A549 (cell line): ENCODE measurements at regions not wholly inside any gene's neighbourhood (a gene's known extent, or its start where the extent isn't known, plus 50 kb on each side); places are given as distances from the start of the nearest gene placed in this dataset.

Source experiments
- ATAC-seq, 2 experiments: fragments of 200-7000 bp in 1 of 2; fragments of >200 bp in 1 of 2; cut with Nextera tagmentation in 1 of 2; cut with Tn5 transposase in 1 of 2; 3 replicates each; pipeline versions ENCODE4 v1.8.0 to v1.9.1; 2018 to 2020; ENCODE audit warnings: mild to moderate bottlenecking in 1 of 2, moderate library complexity in 1 of 2
- CTCF ChIA-PET: fragments of 300-600 bp; sonication (Branson Sonifier 250); formaldehyde crosslinking; extraction: SDS; loops from one replicate; lab custom pipeline; 2021; ENCODE audit warnings: antibody characterized with exemption, inconsistent platforms; lab: Yijun Ruan, JAX
- POLR2A ChIA-PET: fragments of 350-600 bp; formaldehyde crosslinking; extraction: SDS; loops from one replicate; lab custom pipeline; 2021; ENCODE audit warnings: antibody characterized with exemption, inconsistent platforms; lab: Yijun Ruan, JAX
- DNase-seq, 2 experiments: peaks; one replicate each; pipeline versions ENCODE4 v3.0.0 to v3.0.0-alpha.2; 2011 to 2016; ENCODE audit warnings: low read depth in 1 of 2, low spot score in 1 of 2
- FAIRE-seq: peaks from 2 replicates; lab custom pipeline; 2011; peaks lifted over from hg19 to GRCh38; lab: Jason Lieb, UNC
- H3K27ac ChIP-seq, 2 experiments: fragments of >200 bp; sonication (Bioruptor Twin); formaldehyde crosslinking; 3 replicates each; pipeline ENCODE4 v1.5.1; 2016 to 2017
- H3K4me1 ChIP-seq: fragments of >200 bp; sonication (Bioruptor Twin); formaldehyde crosslinking; 3 replicates; pipeline ENCODE4 v1.6.1; 2016
- H3K4me2 ChIP-seq: fragments of >200 bp; sonication (Bioruptor Twin); formaldehyde crosslinking; 3 replicates; pipeline ENCODE4 v1.6.1; 2016
- H3K4me3 ChIP-seq: fragments of >200 bp; sonication (Bioruptor Twin); formaldehyde crosslinking; 3 replicates; pipeline ENCODE4 v1.5.1; 2016
- H3K9me3 ChIP-seq: fragments of >200 bp; sonication (Bioruptor Twin); formaldehyde crosslinking; 3 replicates; pipeline ENCODE4 v1.6.1; 2016
- CHD2 ChIP-seq: fragments of 150-350 bp; IDR thresholded peaks from 2 replicates; pipeline ENCODE4 v1.6.1; 2014; ENCODE audit warnings: low read length; ENCODE audit not compliant: partially characterized antibody
- EHMT2 ChIP-seq: fragments of 200-600 bp; sonication (generic); IDR thresholded peaks from 2 replicates; pipeline ENCODE4 v1.6.1; 2016; ENCODE audit warnings: antibody characterized with exemption, low read depth, mild to moderate bottlenecking, moderate library complexity
- FOSL2 ChIP-seq, 2 experiments: fragments of 450-650 bp in 1 of 2; fragments of >200 bp in 1 of 2; sonication (Bioruptor Twin) in 1 of 2; formaldehyde crosslinking; IDR thresholded peaks; 2 replicates each; pipeline versions ENCODE4 v1.5.0 to v1.6.1; 2016 to 2020; ENCODE audit warnings: mild to moderate bottlenecking in 1 of 2, moderate library complexity in 1 of 2
- HOXA7 ChIP-seq: fragments of 250-450 bp; sonication (Bioruptor Pico); IDR thresholded peaks from 2 replicates; pipeline ENCODE4 v1.5.0; 2020; ENCODE audit warnings: mild to moderate bottlenecking, moderate library complexity
- KDM1A ChIP-seq: fragments of 200-600 bp; sonication (generic); IDR thresholded peaks from 2 replicates; pipeline ENCODE4 v1.6.1; 2016; ENCODE audit warnings: low read depth, mild to moderate bottlenecking
- KDM5A ChIP-seq: fragments of 200-600 bp; sonication (generic); IDR thresholded peaks from 2 replicates; pipeline ENCODE4 v1.6.1; 2016; ENCODE audit warnings: antibody characterized with exemption, mild to moderate bottlenecking
- MAFK ChIP-seq: fragments of 450-650 bp; IDR thresholded peaks from 2 replicates; pipeline ENCODE4 v1.6.1; 2014; ENCODE audit not compliant: partially characterized antibody
- MAZ ChIP-seq: fragments of 150-350 bp; IDR thresholded peaks from 2 replicates; pipeline ENCODE4 v1.6.1; 2014; ENCODE audit warnings: antibody characterized with exemption, low read depth, low read length, borderline replicate concordance
- MYC ChIP-seq: IDR thresholded peaks from 2 replicates; pipeline ENCODE4 v1.6.1; 2012; ENCODE audit warnings: mild to moderate bottlenecking, inconsistent platforms, low read length, improper control_type of control experiment, borderline replicate concordance
- NPAS2 ChIP-seq: fragments of 250-450 bp; sonication (Bioruptor Pico); IDR thresholded peaks from 2 replicates; pipeline ENCODE4 v1.8.0; 2022; ENCODE audit warnings: mild to moderate bottlenecking, moderate library complexity, borderline replicate concordance
- RAD21 ChIP-seq, 2 experiments: fragments of >200 bp in 1 of 2; sonication (Bioruptor Twin) in 1 of 2; formaldehyde crosslinking in 1 of 2; IDR thresholded peaks in 1 of 2; conservative IDR thresholded peaks in 1 of 2; 2 replicates in 1 of 2; 3 replicates in 1 of 2; pipeline ENCODE4 v1.6.1; 2012 to 2018; ENCODE audit warnings: inconsistent platforms in 1 of 2
- SREBF2 ChIP-seq: fragments of 450-650 bp; IDR thresholded peaks from 2 replicates; pipeline ENCODE4 v1.6.1; 2014; ENCODE audit warnings: mild to moderate bottlenecking, moderate library complexity
- ZFP36 ChIP-seq: fragments of 450-650 bp; IDR thresholded peaks from 2 replicates; pipeline ENCODE4 v1.6.1; 2014; ENCODE audit warnings: borderline replicate concordance; ENCODE audit not compliant: partially characterized antibody
- WGBS: methylation state at CpG from one replicate; pipeline ENCODE4 v1.1.6; 2017; ENCODE audit errors: missing lambda C conversion rate; 5-methylcytosine and 5-hydroxymethylcytosine counted together
- TF ChIP-seq, protein P1 (sequence below): fragments of 250-450 bp; sonication (Bioruptor Pico); IDR thresholded peaks from 2 replicates; pipeline ENCODE4 v1.5.0; 2020; ENCODE audit warnings: low read depth, mild to moderate bottlenecking, moderate library complexity
- TF ChIP-seq, protein P2 (sequence below): IDR thresholded peaks from 2 replicates; pipeline ENCODE4 v1.6.1; 2012
- TF ChIP-seq, protein P3 (sequence below): fragments of >200 bp; sonication (Bioruptor Twin); formaldehyde crosslinking; IDR thresholded peaks from 2 replicates; pipeline ENCODE4 v1.6.1; 2016
- TF ChIP-seq, protein P4 (sequence below): fragments of 200-600 bp; sonication (generic); IDR thresholded peaks from 2 replicates; pipeline ENCODE4 v1.6.1; 2016; ENCODE audit warnings: antibody characterized with exemption, mild to moderate bottlenecking, moderate library complexity
- TF ChIP-seq, protein P5 (sequence below): IDR thresholded peaks from 2 replicates; pipeline ENCODE4 v1.6.1; 2012

DNA sequence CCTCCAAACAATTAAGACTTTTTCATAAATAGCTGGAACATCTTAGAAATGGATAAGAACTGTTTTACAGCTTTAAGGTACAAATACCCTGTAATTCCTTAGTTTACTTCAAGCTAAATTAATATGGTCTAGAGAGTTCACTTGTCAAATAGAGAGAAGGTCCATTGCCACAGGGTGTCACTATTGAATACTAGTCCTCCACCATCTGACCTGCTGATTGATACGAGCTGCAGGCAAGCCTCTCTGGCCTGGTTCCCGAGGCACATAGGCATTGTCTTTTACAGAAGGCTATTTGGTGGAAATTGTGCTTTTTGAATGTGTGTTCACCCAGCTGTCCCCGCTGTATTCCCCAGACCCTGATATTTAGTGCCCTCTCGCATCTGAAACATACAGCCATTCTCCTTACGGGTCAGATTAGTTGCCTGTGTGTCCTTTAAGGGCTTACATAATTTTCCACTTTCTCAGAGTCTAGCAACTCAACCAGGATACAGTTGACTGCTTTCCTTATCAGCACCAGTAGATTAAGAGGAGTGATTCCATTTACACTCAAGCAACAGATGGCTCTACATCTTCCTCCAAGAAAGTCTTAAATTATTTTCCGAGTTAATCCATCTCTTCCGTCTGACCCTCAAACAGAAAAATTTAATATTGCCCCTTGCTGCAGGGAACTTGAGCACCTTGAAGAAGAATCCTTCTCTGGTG is 788.8 kb upstream of the FAT3 start:
- H3K4me2 ChIP-seq, result no peak overlapping the region
- no peak overlapping the region for H3K4me3 ChIP-seq
- DNase-seq, result peak in 1 of 2 experiments; percentile 23
- no peak overlapping the region for H3K27ac ChIP-seq
- 76% methylated on average over 7 of the region's 7 CpGs for WGBS
- no peak for FAIRE-seq
- CTCF ChIA-PET, result no interaction called here
- no peaks in the 10 kb centered on the region for H3K4me1 ChIP-seq
- POLR2A ChIA-PET, result no interaction called here
- ATAC-seq, result no peak
- TF ChIP-seq RAD21 (conservative IDR thresholded peaks at IDR 0.05 in 1 of 2, IDR thresholded peaks at IDR 0.05 in 1 of 2) (peak in 1 of 2 experiments; percentile 9; a peak in 1 of 5 replicates), HOXA7 (CRISPR knock-in tag) (no peak)
- TF ChIP-seq, protein P1, sequence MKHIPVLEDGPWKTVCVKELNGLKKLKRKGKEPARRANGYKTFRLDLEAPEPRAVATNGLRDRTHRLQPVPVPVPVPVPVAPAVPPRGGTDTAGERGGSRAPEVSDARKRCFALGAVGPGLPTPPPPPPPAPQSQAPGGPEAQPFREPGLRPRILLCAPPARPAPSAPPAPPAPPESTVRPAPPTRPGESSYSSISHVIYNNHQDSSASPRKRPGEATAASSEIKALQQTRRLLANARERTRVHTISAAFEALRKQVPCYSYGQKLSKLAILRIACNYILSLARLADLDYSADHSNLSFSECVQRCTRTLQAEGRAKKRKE (CRISPR knock-in tag), result no peak
- no peaks in the 10 kb centered on the region for H3K9me3 ChIP-seq

DNA sequence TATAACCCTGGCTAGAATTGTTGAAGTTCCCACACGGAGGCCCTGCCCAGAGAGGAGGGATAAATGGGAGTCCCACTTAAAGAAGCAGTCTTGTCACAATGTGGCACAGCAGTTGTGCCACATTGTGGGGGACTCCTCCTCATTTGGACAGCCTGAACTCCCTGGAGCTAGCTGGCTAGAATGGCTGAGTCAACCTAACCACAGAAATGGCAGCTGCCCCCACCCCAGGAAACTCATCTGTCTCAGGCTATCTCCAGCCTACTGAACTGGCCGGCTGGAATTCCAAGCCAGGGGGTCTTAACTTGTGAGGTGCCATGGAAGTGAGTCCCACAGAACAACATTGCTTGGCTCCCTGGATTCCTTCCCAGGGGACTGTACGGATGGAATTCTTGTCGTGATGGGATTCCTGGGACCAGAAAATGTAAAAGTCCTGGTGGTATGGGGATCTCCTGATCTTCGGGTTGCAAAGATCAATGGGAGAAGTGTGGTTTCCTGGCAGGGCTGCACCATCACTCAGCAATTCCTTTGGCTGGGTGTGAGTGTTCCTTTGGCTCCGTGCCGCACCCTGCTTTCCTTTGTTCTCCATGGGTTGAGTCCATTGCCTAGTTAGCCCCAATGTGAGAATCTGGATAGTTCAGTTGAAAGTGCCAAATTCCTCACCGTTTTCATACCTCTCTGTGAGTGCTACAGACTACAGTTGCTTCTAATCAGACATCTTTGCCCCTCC is 791.2 kb upstream of the FAT3 start:
- no peak overlapping the region for H3K4me2 ChIP-seq
- H3K9me3 ChIP-seq, result no peaks in the 10 kb centered on the region
- ChIA-PET CTCF (no interaction called here), POLR2A (no interaction called here)
- no peaks in the 10 kb centered on the region for H3K4me1 ChIP-seq
- no peak overlapping the region for H3K27ac ChIP-seq
- DNase-seq, result no peak
- no peak overlapping the region for H3K4me3 ChIP-seq
- TF ChIP-seq, protein P2, sequence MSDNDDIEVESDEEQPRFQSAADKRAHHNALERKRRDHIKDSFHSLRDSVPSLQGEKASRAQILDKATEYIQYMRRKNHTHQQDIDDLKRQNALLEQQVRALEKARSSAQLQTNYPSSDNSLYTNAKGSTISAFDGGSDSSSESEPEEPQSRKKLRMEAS, result no peak
- TF ChIP-seq MYC (no peak), EHMT2 (no peak), MAFK (no peak), KDM5A (no peak), ZFP36 (no peak), FOSL2 (IDR thresholded peaks at IDR 0.05) (no peak), FOSL2 (CRISPR knock-in tag; IDR thresholded peaks at IDR 0.05) (no peak), SREBF2 (no peak), CHD2 (no peak), MAZ (no peak), KDM1A (no peak), NPAS2 (CRISPR knock-in tag) (no peak)
- TF ChIP-seq, protein P3, sequence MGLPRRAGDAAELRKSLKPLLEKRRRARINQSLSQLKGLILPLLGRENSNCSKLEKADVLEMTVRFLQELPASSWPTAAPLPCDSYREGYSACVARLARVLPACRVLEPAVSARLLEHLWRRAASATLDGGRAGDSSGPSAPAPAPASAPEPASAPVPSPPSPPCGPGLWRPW, result no peak
- TF ChIP-seq, protein P1 (CRISPR knock-in tag), result no peak
- TF ChIP-seq, protein P4, sequence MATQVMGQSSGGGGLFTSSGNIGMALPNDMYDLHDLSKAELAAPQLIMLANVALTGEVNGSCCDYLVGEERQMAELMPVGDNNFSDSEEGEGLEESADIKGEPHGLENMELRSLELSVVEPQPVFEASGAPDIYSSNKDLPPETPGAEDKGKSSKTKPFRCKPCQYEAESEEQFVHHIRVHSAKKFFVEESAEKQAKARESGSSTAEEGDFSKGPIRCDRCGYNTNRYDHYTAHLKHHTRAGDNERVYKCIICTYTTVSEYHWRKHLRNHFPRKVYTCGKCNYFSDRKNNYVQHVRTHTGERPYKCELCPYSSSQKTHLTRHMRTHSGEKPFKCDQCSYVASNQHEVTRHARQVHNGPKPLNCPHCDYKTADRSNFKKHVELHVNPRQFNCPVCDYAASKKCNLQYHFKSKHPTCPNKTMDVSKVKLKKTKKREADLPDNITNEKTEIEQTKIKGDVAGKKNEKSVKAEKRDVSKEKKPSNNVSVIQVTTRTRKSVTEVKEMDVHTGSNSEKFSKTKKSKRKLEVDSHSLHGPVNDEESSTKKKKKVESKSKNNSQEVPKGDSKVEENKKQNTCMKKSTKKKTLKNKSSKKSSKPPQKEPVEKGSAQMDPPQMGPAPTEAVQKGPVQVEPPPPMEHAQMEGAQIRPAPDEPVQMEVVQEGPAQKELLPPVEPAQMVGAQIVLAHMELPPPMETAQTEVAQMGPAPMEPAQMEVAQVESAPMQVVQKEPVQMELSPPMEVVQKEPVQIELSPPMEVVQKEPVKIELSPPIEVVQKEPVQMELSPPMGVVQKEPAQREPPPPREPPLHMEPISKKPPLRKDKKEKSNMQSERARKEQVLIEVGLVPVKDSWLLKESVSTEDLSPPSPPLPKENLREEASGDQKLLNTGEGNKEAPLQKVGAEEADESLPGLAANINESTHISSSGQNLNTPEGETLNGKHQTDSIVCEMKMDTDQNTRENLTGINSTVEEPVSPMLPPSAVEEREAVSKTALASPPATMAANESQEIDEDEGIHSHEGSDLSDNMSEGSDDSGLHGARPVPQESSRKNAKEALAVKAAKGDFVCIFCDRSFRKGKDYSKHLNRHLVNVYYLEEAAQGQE, result no peak
- TF ChIP-seq, protein P5, sequence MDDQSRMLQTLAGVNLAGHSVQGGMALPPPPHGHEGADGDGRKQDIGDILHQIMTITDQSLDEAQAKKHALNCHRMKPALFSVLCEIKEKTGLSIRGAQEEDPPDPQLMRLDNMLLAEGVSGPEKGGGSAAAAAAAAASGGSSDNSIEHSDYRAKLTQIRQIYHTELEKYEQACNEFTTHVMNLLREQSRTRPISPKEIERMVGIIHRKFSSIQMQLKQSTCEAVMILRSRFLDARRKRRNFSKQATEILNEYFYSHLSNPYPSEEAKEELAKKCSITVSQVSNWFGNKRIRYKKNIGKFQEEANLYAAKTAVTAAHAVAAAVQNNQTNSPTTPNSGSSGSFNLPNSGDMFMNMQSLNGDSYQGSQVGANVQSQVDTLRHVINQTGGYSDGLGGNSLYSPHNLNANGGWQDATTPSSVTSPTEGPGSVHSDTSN, result no peak
- 73% methylated on average over 8 of the region's 8 CpGs for whole genome bisulfite sequencing
- no peak for ATAC-seq
- no peak for FAIRE-seq
